Hypothalamus (tissue), 51 donors: ENCODE measurements at regions not wholly inside any gene's neighbourhood (a gene's known extent, or its start where the extent isn't known, plus 50 kb on each side); places are given as distances from the start of the nearest gene placed in this dataset.
A peak's percentile ranks its signal among the peaks of the same experiment; 100 is the strongest.

Experiments
- DNase-seq, 51 donors: peaks; one replicate each; lab custom pipeline; 2025; lab: John Stamatoyannopoulos, UW

DNA sequence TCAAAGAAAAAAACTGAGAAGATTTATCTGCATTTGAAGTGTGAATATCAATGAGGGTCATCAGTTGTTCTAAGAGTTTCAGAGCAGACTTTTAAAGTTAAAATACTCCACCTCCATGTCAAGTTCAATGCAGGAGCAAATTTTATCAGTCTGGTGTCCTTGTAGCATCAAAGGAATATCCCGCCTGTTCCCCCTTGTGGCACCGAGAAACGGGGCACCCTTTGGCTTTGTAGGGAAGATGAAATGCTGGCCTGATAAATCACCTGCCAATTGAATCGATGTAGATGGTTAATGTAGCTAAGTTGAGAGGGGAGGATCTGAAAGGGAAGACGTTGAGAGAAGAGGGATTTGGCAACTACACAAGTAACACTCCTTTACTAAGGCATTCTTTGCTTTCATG lies 714.5 kb downstream of the EFNA5 start:
- DNase-seq = no peak

DNA sequence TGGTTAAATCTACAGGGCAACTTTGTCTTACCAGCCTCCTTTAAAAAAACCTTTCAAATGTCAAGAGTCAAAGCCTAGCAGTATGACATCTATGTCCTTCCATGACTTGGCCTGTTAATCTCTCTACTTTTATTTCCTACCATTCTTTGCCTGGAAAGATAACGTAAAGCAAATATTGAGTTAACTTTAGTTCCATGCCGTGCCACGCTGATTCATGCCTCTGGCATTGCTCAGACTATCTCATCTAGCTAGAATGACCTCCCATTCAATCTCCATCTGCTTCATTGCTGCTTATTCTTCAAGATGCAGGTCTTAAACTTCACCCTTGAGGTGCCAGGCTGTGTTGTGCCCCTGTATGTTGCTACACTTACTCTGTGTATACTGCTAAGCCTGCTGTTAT lies 729.8 kb downstream of the EFNA5 start:
- DNase-seq = no peak

DNA sequence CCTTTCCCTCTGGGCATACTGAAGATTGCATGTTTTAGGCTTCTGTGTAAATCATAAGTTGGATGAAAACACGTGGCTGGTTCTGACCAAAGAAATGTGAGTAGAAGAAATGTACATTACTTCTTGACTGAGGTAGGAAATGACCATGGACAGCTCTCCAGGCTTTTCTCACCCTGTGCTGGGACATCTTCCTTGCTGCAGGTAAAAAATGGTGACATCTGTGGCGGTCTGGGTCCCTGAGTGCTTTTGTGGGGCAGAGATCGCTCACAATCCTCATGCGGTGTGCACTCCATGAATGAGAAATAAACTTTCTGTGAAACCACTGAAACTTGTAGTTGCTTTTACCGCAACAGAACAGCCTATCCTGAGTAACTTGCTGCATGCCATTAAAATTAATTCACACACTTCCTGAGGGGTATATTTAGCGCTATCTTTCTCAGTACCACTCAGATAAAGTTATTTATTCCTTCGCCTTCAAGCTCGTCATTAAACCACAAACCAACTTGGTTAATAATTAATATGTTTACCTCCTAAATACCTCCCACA lies 730.4 kb downstream of the EFNA5 start:
- DNase-seq = no peak

DNA sequence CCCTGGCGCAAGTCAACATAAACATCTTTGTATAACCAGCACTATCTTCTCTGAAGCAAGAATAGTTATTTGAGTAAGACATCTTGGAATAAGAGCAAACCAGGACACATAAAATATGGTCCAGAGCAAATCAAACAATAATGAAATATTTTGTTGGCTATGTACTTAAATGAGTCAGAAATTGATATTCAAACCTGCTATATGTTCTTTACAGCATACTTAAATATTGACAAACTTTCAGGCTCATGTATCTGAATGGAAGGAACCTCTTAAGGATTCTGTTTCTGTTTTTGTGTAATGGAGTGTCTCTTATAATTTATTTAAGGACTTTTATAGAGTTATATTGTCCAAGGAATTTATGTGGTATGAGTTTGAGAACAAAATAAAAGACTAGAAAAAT lies 747.3 kb downstream of the EFNA5 start:
- no peak for DNase-seq

DNA sequence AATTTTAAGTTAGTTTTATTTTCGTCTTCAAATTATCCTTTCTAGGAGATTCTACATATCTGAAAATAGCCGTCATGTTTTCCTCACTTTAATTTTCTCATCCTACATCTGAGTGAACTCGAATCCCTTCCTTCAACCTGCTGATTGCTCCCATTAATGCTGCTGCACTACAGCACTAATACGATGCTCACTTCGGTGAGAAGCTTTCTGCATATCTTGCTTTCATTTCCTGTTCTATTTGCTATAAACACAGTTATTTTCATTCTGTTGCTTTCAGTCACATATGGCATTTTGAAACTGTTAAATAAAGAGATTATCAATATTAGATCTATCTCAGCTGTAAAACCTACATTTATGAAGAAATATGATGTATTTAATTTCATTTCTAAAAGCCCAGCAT lies 749.2 kb downstream of the EFNA5 start:
- DNase-seq = no peak

DNA sequence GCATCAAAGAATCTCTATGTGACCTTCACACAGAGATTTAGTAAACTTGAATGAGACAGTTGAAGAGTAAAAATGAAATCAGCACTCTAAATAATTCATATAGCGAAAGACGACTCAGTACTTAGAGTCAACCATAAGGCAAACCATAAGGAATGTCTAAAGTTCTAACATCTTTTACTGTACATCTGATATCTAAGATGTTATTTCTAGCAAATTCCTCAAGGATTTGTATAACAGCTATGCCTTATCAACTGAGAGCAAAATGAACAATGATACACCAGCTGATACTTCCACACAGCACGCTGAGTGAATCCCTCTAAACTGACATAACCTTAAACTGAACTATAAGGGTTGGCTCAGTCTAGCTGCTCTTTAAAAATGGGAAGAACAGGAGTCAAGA lies 760.3 kb downstream of the EFNA5 start:
- no peak for DNase-seq

DNA sequence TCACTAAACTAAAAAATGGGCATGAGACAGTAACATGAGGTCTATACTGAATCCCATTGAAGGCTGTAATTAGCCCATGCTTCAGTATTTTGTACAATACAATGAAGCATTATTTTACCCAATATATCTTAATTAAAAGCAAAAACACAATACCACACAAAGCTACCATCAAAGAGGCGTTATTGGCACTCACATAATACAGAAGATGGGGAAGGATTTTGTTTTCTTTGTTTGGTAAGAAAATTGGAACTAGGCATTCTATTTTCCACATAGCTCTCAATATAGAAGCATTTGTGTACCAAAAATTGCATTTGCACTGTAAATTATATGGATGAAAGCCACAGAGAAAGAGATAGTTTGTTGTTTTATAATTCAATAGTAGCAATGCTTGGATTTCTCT lies 761.0 kb downstream of the EFNA5 start:
- no peak for DNase-seq

DNA sequence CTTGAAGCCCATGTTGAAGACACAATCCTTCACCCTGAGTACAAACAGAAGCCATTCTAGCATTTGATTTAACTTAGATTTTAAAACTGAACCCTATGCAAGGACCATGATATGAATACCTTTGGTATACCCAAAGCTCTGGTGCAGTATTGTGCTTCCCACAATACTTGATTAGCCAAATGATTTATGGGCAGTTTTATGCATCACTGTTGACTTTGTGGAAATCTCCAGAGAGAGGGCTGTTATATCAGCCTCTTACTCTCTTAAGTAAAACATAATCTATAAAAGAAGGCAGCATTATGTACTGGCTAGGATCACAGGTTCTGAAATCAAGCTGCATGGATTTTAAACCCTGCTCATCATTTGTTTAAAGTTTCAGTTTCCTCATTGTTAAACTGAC lies 762.8 kb downstream of the EFNA5 start:
- no peak for DNase-seq

DNA sequence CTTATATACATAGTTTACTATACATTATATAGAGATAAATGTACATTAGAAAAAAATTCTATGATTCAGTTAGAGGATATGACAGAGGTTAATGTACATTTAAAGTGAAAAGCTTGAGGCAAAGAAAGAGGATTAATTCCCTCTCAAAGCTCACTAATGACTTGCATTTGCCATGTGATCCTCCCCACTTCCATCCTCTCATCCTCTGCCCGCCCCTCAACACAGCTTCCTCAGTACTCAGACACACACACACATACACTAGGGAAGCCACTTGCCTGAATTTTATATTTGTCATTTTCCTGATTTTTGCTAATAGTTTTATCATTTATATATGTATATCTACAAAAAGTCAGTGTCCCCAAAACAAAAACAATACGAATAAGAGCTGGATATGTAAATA lies 764.5 kb downstream of the EFNA5 start:
- DNase-seq = no peak

DNA sequence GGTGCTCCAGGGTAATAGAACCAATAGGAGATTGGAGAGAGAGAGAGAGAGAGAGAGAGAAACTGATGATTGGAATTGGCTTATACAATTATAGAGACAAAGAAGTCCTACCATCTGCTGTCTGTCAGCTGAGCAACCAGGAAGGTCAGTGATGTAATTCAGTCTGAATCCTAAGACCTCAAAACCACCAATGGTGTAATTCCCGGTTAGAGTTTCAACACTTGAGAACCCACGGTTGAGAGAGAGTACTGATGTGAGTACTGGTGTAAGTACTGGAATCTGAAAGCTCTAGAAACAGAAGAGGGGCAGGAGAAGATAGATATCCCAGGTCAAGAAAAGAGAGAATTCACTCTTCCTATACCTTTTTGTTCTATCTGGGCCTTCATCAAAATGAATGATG lies 775.8 kb downstream of the EFNA5 start:
- no peak for DNase-seq

DNA sequence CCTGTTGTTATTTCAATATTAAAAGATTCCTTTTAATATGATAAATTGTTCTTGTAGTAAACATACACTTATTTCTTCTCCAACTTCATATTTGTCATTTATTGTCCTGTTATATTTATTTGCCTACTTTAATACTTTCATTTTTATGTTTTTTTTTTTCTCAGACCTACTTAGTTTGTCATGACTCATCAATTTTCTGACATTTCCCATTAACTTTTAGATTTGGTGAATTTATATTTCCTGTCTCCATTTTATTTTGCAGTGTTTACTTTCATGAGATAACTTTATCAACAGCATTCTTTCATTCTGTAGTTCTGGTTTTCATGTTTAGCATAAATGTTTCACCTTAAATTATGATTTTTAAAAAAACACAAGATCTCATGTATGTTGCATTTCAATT lies 788.7 kb downstream of the EFNA5 start:
- no peak for DNase-seq

DNA sequence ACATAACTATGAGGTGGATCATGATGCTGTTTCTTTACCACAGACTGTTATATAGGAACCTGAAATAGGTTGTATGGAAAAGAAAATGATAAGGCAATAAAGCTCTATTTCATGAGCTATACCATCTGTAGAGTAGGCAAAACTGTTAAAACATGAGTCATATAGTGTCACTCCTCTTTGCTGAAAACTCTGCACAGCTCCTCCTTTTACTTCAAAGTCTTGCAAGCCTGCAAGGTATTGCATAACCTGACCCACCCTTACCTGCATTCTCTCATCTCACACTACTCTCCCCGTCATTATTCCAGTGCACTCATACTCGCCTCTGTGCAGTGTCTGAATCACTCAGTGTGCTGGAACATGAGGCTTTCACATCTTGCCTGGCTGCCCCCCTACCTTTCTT lies 790.1 kb downstream of the EFNA5 start:
- DNase-seq = no peak

DNA sequence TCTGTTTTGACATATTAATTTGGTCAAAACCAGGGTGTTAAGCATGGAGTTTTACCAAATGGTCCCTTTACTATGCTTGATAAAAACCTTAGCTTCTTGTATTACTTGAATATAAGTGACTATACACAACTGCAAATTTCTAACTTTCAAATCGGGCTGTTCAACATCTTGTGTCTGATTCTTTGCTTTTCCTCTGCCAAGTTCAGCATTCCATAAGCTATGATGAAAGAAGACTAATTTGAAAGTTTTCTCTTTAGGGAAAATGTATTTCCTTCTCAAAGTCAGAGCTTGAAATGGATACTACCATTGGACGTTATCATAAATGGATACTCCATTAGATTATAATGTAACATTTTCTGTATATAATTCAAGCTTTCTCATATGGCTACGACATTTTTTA lies 792.9 kb downstream of the EFNA5 start:
- DNase-seq = no peak

DNA sequence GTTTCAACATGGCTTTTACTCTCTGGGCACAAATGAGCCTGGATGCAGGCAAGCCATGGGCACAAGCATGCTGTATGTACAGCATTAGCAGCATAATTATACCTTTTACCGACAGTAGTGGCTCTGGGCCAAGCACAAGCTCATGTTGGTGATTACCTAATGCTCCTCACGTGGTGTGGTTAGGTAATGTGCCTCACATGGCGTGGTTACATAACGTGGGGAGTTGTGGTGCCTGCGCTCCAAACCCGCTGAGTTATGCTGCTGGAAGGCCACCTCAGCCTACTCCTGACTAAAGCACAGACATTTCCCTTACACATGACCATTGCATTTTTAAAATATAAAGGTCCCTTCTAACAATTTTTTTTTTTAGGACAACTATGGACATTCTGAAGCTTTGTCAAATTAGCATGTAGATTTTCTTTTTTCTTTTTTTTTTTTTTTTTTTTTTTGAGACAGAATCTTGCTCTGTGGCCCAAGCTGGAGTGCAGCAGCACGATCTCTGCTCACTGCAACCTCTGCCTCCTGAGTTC lies 794.0 kb downstream of the EFNA5 start:
- no peak for DNase-seq

DNA sequence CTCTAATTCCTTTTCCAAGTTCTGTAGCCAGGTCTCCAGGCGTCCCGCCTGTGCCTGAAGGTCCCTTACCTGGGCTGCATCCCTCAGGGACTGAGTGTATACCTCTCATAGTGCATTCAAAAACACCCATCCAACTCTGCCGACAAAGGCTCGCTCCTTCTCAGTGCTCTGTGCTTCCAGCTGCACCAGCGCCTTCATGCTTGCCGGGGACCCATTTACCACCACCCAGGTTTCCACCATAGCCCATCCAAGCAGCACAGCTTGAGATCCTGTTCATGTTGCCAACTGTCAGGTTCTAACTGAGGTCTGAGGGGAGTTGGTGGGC lies 794.5 kb downstream of the EFNA5 start:
- DNase-seq = no peak

DNA sequence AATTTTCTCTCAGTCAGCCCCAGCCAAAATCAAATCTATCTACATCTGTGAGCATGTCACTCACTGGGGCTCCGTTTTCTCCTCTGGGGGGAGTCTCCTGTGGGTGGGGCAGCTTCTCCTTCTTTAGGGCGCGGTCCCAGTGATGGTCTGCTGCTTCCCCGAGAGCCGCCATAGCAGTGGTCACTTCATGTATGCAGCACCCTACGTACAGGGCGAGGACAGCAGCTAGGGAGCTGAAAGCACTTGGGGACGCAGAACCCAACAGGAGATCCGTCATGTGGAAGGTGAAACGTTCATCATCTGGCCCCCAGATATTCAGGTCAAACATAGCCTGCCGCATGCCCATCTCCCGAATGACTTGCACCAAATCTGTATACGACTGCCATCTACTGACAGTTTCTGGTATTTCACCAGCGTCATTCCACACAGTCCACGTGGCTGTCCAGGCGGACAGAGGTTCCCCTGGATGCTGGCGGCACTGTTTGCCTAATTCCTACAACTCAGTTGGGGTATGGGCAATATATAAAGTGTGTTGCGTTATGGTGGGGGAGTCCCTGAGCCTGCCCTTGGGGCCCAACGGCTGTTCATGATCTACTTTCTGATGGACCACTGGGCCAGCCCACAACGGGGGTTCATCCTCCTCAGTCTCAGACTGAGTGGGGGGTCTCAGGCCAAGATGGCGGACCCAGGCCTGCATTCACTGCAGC lies 795.0 kb downstream of the EFNA5 start:
- peak in 9 of 51 donors; percentile 1 to 18 (median 7) for DNase-seq

DNA sequence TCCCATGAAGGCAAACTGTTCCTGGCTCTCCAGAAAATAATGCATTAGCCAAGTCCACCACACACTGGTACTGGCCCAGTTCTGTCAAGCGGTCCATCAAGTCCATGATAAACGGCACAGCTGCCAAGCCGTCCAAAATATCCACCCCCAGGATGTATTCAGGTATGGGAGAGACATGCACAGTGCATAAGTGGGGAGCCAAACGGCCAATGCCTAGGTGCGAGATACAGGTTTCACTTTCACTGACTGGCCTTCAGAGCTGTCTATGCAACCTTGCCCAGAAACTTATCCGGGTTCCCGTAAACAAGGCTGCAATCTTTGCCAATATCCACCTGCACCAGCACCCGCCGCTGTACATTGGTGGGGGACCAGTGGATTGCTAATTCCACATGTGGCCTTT lies 795.8 kb downstream of the EFNA5 start:
- DNase-seq = no peak

DNA sequence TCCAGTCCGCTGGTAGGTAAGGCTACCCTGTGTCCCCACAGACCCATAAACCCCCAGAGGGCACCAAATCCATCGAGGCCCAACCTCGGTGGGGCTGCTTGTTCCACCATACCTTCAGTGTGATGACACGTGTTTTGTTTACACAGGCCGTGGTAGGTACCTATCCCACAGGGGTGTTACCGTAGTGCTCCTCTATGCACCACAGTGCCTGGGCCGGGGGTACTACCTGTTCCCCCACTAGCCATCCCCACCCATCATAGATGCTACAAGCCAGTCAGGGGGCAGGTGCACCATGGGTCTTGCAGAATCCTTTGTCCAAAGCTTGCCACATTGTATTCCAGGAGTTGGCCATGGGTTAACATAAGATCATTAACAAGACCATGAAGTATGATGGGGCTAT lies 796.2 kb downstream of the EFNA5 start:
- DNase-seq = no peak

DNA sequence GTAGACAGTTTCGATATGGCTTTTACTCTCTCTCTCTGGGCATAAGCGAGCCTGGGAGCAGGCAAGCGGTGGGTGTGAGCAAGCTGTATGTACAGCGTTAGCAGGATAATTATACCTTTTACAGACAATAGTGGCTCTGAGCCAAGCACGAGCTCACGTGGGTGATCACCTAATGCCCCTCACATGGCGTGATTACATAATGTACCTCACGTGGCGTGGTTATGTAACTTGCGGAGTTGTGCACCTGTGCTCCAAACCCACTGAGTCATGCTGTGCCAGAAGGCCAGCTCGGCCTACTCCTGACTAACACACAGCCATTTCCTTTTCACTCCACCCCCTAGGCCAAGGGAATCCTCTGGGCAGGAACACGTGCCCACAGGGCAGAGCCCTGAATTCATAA lies 797.2 kb downstream of the EFNA5 start:
- no peak for DNase-seq

DNA sequence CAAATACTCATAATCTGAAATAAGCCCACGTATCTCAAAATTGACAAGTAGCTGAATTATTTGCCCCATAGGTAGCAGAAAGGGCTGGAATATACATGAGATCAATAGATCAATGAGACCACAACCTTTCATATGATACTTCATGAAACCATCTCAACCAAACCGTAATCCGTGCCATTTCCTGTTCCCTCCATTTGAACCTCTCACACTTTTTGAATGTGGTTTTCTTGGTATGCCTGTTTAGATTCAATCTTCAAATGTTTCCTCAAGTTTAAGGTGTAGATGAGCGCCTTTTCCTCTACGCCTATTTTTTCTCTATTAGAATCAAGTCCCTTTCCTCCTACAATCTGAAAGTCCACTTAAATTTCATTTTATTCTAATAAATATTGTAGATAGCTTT lies 805.5 kb downstream of the EFNA5 start:
- DNase-seq = no peak

DNA sequence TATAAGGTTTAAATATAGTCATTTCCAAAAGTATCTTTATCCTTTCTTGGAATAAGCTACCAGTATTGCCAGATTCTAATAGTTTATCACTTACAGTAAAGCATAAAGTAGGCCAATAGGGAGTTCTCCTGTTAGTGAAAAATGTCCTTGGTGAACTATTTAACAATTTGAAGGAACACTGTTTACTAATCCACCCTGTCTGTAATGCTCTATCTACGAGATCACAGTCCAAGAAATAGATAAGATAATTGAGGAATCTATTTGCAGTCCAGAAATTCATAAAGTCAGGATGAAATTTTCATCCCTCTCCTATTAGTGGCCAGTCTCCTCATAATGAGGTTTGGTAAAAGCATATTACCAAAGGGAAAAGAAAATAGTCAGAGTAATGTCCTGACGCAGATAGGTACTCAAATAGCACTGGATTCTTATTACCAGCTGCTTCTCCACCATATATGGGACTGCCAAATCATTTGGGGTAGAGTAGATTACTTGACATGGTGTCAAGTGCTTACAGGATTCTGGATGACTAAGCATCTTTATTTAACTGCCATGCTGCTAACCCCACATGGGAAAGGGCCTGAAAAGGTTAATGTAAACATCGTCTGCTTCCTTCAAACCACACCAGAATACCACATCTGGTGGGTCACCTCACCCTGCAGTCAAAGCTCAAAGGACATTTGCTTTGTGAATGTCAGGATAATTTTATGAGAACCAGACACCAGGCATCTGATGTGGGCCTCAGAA lies 808.1 kb downstream of the EFNA5 start:
- no peak for DNase-seq

DNA sequence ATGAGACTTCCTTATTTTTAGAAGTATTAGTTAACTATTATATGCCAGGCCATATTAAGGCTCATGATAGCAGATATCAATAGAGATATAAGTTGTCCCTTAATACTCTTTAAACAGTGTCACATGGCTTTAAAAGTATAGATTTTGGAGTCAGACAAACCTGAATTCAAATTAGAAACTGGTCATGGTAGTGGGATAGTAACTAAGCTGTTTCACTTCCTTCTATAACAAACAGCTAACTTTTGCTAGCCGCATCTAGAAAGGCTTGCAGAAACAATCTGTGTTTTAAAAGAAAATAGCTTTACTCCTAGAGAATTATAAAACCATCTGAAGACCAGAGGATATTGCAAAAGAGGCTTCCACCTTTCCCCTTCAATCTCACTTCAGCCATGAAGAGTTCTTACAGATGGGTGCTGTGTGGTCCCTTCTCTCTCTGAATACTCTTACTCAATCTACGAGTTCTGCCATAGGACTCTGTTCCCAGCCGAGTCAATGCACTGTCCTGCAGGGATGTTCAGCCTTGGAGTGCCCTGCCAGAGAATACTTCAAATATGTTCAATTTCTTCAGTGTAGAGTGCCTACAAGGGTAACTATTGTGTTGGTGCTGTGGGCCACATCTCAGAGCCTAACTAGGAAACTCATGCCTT lies 810.2 kb downstream of the EFNA5 start:
- DNase-seq = no peak
